ENCODE measurements at regions not wholly inside any gene's neighbourhood (a gene's known extent, or its start where the extent isn't known, plus 50 kb on each side); places are given as distances from the start of the nearest gene placed in this dataset.

DNA sequence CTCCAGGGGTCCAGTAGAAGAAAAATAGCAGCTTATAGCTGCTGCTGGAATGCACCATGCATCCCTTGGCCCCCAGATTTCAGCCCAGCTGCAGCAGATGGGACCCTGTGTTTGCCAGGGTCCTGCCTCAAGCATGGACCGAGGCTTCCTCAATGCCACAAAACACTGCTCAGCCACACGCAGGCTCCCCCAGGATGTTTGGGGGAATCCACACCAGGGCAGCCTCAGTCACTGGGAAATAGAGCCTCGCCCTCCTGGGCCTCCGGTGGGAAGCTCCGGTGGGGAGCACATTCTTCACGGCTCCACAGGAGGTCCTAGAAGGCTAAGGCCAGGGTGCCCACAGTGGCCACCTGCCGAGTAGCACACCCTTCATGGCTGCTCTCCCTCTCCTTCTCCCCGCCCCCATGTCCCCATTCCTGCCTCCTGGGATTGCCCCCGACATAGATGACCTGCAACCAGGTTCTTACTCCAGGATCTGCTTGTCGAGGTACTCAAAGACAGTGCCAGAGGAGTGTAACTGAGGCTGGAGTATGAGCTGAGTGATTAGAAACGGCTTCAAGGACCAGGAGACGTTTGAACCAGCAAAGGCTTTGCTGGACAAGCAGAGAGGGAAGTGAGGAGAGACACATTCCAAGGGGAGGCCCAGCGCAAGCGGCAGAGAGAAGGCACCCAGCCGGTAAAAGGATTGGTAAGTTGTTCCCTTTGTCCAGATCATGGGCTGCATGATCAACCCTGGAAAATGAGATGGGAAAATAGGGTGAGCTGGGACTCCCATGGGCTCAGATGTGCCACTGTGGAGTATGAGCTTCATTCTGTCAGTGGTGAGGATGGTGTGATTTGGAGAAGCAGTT, 110.7 kb upstream of the UQCRFS1 start:
- TF ChIP-seq, protein P1, sequence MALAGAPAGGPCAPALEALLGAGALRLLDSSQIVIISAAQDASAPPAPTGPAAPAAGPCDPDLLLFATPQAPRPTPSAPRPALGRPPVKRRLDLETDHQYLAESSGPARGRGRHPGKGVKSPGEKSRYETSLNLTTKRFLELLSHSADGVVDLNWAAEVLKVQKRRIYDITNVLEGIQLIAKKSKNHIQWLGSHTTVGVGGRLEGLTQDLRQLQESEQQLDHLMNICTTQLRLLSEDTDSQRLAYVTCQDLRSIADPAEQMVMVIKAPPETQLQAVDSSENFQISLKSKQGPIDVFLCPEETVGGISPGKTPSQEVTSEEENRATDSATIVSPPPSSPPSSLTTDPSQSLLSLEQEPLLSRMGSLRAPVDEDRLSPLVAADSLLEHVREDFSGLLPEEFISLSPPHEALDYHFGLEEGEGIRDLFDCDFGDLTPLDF (CRISPR knock-in tag; IDR thresholded peaks at IDR 0.05): no peak
- TF ChIP-seq, protein P2, sequence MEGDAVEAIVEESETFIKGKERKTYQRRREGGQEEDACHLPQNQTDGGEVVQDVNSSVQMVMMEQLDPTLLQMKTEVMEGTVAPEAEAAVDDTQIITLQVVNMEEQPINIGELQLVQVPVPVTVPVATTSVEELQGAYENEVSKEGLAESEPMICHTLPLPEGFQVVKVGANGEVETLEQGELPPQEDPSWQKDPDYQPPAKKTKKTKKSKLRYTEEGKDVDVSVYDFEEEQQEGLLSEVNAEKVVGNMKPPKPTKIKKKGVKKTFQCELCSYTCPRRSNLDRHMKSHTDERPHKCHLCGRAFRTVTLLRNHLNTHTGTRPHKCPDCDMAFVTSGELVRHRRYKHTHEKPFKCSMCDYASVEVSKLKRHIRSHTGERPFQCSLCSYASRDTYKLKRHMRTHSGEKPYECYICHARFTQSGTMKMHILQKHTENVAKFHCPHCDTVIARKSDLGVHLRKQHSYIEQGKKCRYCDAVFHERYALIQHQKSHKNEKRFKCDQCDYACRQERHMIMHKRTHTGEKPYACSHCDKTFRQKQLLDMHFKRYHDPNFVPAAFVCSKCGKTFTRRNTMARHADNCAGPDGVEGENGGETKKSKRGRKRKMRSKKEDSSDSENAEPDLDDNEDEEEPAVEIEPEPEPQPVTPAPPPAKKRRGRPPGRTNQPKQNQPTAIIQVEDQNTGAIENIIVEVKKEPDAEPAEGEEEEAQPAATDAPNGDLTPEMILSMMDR (IDR thresholded peaks at IDR 0.05): no peak
- TF ChIP-seq TCF7 (CRISPR knock-in tag; IDR thresholded peaks at IDR 0.05; ENCODE audit: low read depth) (no peak), NR3C1 (CRISPR knock-in tag; conservative IDR thresholded peaks at IDR 0.05; ENCODE audit: low read depth) (no peak), NR1H2 (CRISPR knock-in tag; IDR thresholded peaks at IDR 0.05) (no peak), CBFB (CRISPR knock-in tag; IDR thresholded peaks at IDR 0.05; ENCODE audit: low read depth) (no peak)

Data from WTC11 (cell line).